Sigmoid colon (tissue), 4 donors: ENCODE measurements at regions not wholly inside any gene's neighbourhood (a gene's known extent, or its start where the extent isn't known, plus 50 kb on each side); places are given as distances from the start of the nearest gene placed in this dataset.

Source experiments
- CTCF ChIP-seq, 4 experiments: fragments of 450-650 bp in 3 of 4; fragments of 200-600 bp in 1 of 4; IDR thresholded peaks; one replicate each; pipeline ENCODE4 v1.5.1; 2016 to 2019; ENCODE audit warnings: antibody characterized with exemption in 4 of 4, mild to moderate bottlenecking in 3 of 4, moderate library complexity in 2 of 4
- EP300 ChIP-seq, 4 donors: sonication (generic); formaldehyde crosslinking; IDR thresholded peaks; one replicate each; pipeline ENCODE4 v1.6.1; 2017; ENCODE audit warnings: antibody characterized with exemption in 4 of 4
- POLR2A ChIP-seq, 2 donors: fragments of 450-650 bp; IDR thresholded peaks; one replicate each; pipeline ENCODE4 v1.6.1; 2016; ENCODE audit warnings: antibody characterized with exemption in 2 of 2, mild to moderate bottlenecking in 2 of 2, moderate library complexity in 2 of 2
- POLR2AphosphoS5 ChIP-seq, 4 donors: sonication (generic); formaldehyde crosslinking; IDR thresholded peaks; one replicate each; pipeline ENCODE4 v1.6.1; 2017; ENCODE audit warnings: antibody characterized with exemption in 4 of 4

DNA sequence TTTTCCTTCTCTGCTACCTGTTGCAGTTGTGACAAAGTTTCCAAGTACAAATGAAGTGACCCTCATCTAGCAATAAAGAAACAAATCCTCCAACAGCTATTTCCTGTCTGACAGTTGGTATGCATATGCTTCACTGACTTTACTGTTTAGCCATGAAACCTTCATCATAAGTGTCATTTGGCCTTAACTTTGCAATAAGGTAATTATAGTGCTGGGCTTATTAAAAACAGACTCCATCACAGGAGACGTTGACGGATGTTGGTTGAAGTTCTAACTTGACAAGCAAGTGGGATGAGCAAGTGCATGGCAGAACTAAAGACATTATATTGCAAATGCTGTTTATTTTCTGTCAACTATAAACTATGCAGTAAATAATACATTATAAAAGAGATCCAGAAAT, 425.2 kb downstream of the RPS29 start:
- TF ChIP-seq POLR2AphosphoS5 (IDR thresholded peaks at IDR 0.05) (no peak), CTCF (IDR thresholded peaks at IDR 0.05) (no peak), POLR2A (IDR thresholded peaks at IDR 0.05) (no peak), EP300 (IDR thresholded peaks at IDR 0.05) (no peak)
